NCI-H82 (cell line): ENCODE measurements at regions not wholly inside any gene's neighbourhood (a gene's known extent, or its start where the extent isn't known, plus 50 kb on each side); places are given as distances from the start of the nearest gene placed in this dataset.

Experiments
- DNase-seq: peaks from one replicate; lab custom pipeline; 2025; lab: John Stamatoyannopoulos, UW

GRCh38 chr7:117929237-117929636 lies 56.0 kb upstream of the CTTNBP2 start:
- no peak for DNase-seq

- DNase-seq, result no peak
Observed at GRCh38 chr7:117931314-117931713, 58.1 kb upstream of the CTTNBP2 start.

- DNase-seq, result no peak
Observed at GRCh38 chr7:117937049-117937752, 64.0 kb upstream of the CTTNBP2 start.

- no peak for DNase-seq
Observed at GRCh38 chr7:117937753-117938483, 64.7 kb upstream of the CTTNBP2 start.

- no peak for DNase-seq
Observed at GRCh38 chr7:117941138-117941810, 68.0 kb upstream of the CTTNBP2 start.

GRCh38 chr7:117942780-117943179 lies 69.5 kb upstream of the CTTNBP2 start:
- DNase-seq, result no peak

- no peak for DNase-seq
Observed at GRCh38 chr7:117944886-117945285, 71.6 kb upstream of the CTTNBP2 start.

- DNase-seq, result no peak
Observed at GRCh38 chr7:117946151-117946633, 73.0 kb upstream of the CTTNBP2 start.

GRCh38 chr7:117949232-117949631 lies 76.0 kb upstream of the CTTNBP2 start:
- DNase-seq, result no peak

- DNase-seq, result no peak
Observed at GRCh38 chr7:117950601-117951260, 77.5 kb upstream of the CTTNBP2 start.

- no peak for DNase-seq
Observed at GRCh38 chr7:117951285-117951684, 78.0 kb upstream of the CTTNBP2 start.

- no peak for DNase-seq
Observed at GRCh38 chr7:117951691-117952280, 78.5 kb upstream of the CTTNBP2 start.

GRCh38 chr7:117955046-117955445 lies 81.8 kb upstream of the CTTNBP2 start:
- no peak for DNase-seq

GRCh38 chr7:117960351-117960750 lies 87.1 kb upstream of the CTTNBP2 start:
- no peak for DNase-seq

- no peak for DNase-seq
Observed at GRCh38 chr7:117961235-117961634, 88.0 kb upstream of the CTTNBP2 start.

GRCh38 chr7:117962366-117962994 lies 89.2 kb upstream of the CTTNBP2 start:
- no peak for DNase-seq

- no peak for DNase-seq
Observed at GRCh38 chr7:117963264-117964197, 90.3 kb upstream of the CTTNBP2 start.

GRCh38 chr7:117970801-117971200 lies 97.6 kb upstream of the CTTNBP2 start:
- DNase-seq, result no peak

- DNase-seq, result no peak
Observed at GRCh38 chr7:117971556-117972244, 98.5 kb upstream of the CTTNBP2 start.

GRCh38 chr7:117972606-117973005 lies 99.4 kb upstream of the CTTNBP2 start:
- DNase-seq, result no peak
